GM21717 (cell line): ENCODE measurements at regions not wholly inside any gene's neighbourhood (a gene's known extent, or its start where the extent isn't known, plus 50 kb on each side); places are given as distances from the start of the nearest gene placed in this dataset.
"Not testable (repeated sequence)": the region's sequence is repeated elsewhere in the genome, so short reads cannot be mapped to it uniquely, and the experiment has no call there.

ENCODE experiments used
- ATAC-seq: cut with Tn5 transposase; IDR thresholded peaks from one replicate; pipeline ENCODE4 v1.9.1; 2021; ENCODE audit warnings: mild to moderate bottlenecking, moderate library complexity; ENCODE audit not compliant: unreplicated experiment

GRCh38 chr1:192476802-192477298 lies 98.7 kb upstream of the RGS1 start:
- peak; percentile 87 for ATAC-seq

- peak; percentile 62 for ATAC-seq
Measured at GRCh38 chr1:192477630-192478029, 97.9 kb upstream of the RGS1 start.

GRCh38 chr1:192485692-192486436 lies 89.7 kb upstream of the RGS1 start:
- ATAC-seq = no peak

- no peak for ATAC-seq
Measured at GRCh38 chr1:192488058-192488457, 87.5 kb upstream of the RGS1 start.

- ATAC-seq = no peak
Measured at GRCh38 chr1:192489047-192489446, 86.5 kb upstream of the RGS1 start.

- ATAC-seq = peak; percentile 89
Measured at GRCh38 chr1:192489748-192490147, 85.8 kb upstream of the RGS1 start.

GRCh38 chr1:192491804-192492554 lies 83.6 kb upstream of the RGS1 start:
- no peak for ATAC-seq

GRCh38 chr1:192493584-192493983 lies 82.0 kb upstream of the RGS1 start:
- ATAC-seq = no peak

- no peak for ATAC-seq
Measured at GRCh38 chr1:192496369-192497056, 79.1 kb upstream of the RGS1 start.

- no peak for ATAC-seq
Measured at GRCh38 chr1:192497214-192497794, 78.3 kb upstream of the RGS1 start.

- ATAC-seq = not testable (repeated sequence)
Measured at GRCh38 chr1:192498092-192498491, 77.5 kb upstream of the RGS1 start.

- ATAC-seq = not testable (repeated sequence)
Measured at GRCh38 chr1:192499061-192499581, 76.5 kb upstream of the RGS1 start.

- not testable (repeated sequence) for ATAC-seq
Measured at GRCh38 chr1:192500541-192500940, 75.0 kb upstream of the RGS1 start.

GRCh38 chr1:192506741-192507155 lies 68.8 kb upstream of the RGS1 start:
- ATAC-seq = peak; percentile 95

- peak; percentile 35 for ATAC-seq
Measured at GRCh38 chr1:192512426-192513162, 63.0 kb upstream of the RGS1 start.

- no peak for ATAC-seq
Measured at GRCh38 chr1:192513196-192513595, 62.4 kb upstream of the RGS1 start.

- ATAC-seq = no peak
Measured at GRCh38 chr1:192513697-192514096, 61.9 kb upstream of the RGS1 start.

GRCh38 chr1:192516776-192517297 lies 58.7 kb upstream of the RGS1 start:
- peak; percentile 98 for ATAC-seq

- not testable (repeated sequence) for ATAC-seq
Measured at GRCh38 chr1:192517716-192518355, 57.7 kb upstream of the RGS1 start.
